ENCODE measurements at regions not wholly inside any gene's neighbourhood (a gene's known extent, or its start where the extent isn't known, plus 50 kb on each side); places are given as distances from the start of the nearest gene placed in this dataset.

- Mint-ChIP-seq H3K4me3 (no peak overlapping the region), H3K4me1 (no peaks in the 10 kb centered on the region), H3K36me3 (no peaks in the 10 kb centered on the region), H3K9me3 (peaks cover 0 to 3% (median 0%) of the 10 kb centered on the region in 7 donors), H3K27me3 (ENCODE audit: low read depth in 3 of 3) (peaks cover 0 to 2% (median 0%) of the 10 kb centered on the region in 3 donors), H3K27ac (peak overlapping the region in 1 of 7 donors; percentile 75)
- no peak for DNase-seq
- Histone ChIP-seq H3K4me1 (ENCODE audit: control insufficient read depth in 1 of 2, insufficient read depth in 2 of 2, low read length in 2 of 2) (no peaks in the 10 kb centered on the region), H2AFZ (ENCODE audit: insufficient read depth, low read depth, low read length, poor library complexity, severe bottlenecking) (no peak overlapping the region), H3K4me2 (replicated peaks; ENCODE audit: extremely low read depth, low read length, poor library complexity, severe bottlenecking) (no peak overlapping the region), H3K4me3 (replicated peaks in 1 of 3; ENCODE audit: low read depth in 2 of 3, low read length in 3 of 3) (no peak overlapping the region), H3K27me3 (ENCODE audit: control insufficient read depth in 2 of 2, insufficient read depth in 2 of 2, low read length in 2 of 2) (no peaks in the 10 kb centered on the region), H3K9me3 (replicated peaks in 1 of 2; ENCODE audit: control insufficient read depth in 1 of 2, insufficient read depth in 1 of 2, low read length in 2 of 2) (no peaks in the 10 kb centered on the region), H4K20me1 (ENCODE audit: insufficient read depth, low read length) (no peaks in the 10 kb centered on the region), H3K27ac (ENCODE audit: low read depth in 1 of 2, low read length in 2 of 2) (no peak overlapping the region), H3K79me2 (ENCODE audit: insufficient read depth, low read length) (no peaks in the 10 kb centered on the region), H3K36me3 (replicated peaks in 1 of 2; ENCODE audit: control insufficient read depth in 1 of 2, insufficient read depth in 2 of 2, low read length in 2 of 2) (no peaks in the 10 kb centered on the region), H3K9ac (ENCODE audit: insufficient read depth, low read length, poor library complexity, severe bottlenecking) (no peak overlapping the region)
- TF ChIP-seq, protein P1, sequence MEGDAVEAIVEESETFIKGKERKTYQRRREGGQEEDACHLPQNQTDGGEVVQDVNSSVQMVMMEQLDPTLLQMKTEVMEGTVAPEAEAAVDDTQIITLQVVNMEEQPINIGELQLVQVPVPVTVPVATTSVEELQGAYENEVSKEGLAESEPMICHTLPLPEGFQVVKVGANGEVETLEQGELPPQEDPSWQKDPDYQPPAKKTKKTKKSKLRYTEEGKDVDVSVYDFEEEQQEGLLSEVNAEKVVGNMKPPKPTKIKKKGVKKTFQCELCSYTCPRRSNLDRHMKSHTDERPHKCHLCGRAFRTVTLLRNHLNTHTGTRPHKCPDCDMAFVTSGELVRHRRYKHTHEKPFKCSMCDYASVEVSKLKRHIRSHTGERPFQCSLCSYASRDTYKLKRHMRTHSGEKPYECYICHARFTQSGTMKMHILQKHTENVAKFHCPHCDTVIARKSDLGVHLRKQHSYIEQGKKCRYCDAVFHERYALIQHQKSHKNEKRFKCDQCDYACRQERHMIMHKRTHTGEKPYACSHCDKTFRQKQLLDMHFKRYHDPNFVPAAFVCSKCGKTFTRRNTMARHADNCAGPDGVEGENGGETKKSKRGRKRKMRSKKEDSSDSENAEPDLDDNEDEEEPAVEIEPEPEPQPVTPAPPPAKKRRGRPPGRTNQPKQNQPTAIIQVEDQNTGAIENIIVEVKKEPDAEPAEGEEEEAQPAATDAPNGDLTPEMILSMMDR (IDR thresholded peaks at IDR 0.05): no peak
- intact Hi-C loops (cut with micrococcal nuclease): no loop called here
- 95% methylated on average over 4 of the region's 9 CpGs for WGBS (ENCODE audit: insufficient coverage)
Measured at GRCh38 chr4:181548873-181549575, 694.2 kb upstream of the TENM3 start.

DNA sequence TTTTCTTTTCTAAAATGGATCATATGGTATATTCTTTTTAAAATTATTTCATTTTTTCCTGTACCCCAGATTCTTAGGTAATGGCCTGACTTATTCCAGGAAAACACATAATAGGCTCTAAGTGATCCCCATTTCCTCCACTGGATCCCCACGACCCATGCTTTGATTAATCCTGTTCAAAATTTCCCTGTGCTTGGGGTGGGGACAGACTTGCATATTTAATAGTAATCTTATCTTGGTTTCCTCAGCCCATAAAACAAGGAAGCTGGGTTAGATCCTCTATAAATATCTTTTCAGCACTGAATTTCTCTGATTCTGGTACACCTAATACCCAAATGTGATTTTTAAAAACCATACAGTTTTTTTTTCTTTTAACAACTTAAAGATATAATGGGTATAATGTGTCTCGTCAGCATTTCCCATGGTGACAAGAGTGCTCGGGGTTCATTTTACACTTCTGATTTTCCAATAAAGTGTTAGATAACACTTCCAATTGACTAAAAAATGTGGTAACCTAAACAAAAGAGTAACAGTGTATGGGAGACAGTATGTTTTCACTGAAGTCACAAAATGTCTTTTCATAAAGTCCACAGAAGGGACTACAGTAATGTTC, 693.5 kb upstream of the TENM3 start:
- intact Hi-C loops (cut with micrococcal nuclease): no loop called here
- Mint-ChIP-seq H3K27ac (peak overlapping the region in 1 of 7 donors; percentile 75), H3K27me3 (ENCODE audit: low read depth in 3 of 3) (peaks cover 0 to 2% (median 0%) of the 10 kb centered on the region in 3 donors), H3K9me3 (peaks cover 0 to 3% (median 0%) of the 10 kb centered on the region in 7 donors), H3K36me3 (no peaks in the 10 kb centered on the region), H3K4me3 (no peak overlapping the region), H3K4me1 (no peaks in the 10 kb centered on the region)
- TF ChIP-seq, protein P1 (IDR thresholded peaks at IDR 0.05): no peak
- no peaks in the 10 kb centered on the region for H4K20me1 ChIP-seq (ENCODE audit: insufficient read depth, low read length)
- H3K4me3 ChIP-seq (replicated peaks in 1 of 3; ENCODE audit: low read depth in 2 of 3, low read length in 3 of 3): no peak overlapping the region
- H3K79me2 ChIP-seq (ENCODE audit: insufficient read depth, low read length): no peaks in the 10 kb centered on the region
- H3K9me3 ChIP-seq (replicated peaks in 1 of 2; ENCODE audit: control insufficient read depth in 1 of 2, insufficient read depth in 1 of 2, low read length in 2 of 2): no peaks in the 10 kb centered on the region
- WGBS (ENCODE audit: insufficient coverage): no CpG with 5 or more reads among the region's 3 CpGs
- no peak for DNase-seq
- H3K27me3 ChIP-seq (ENCODE audit: control insufficient read depth in 2 of 2, insufficient read depth in 2 of 2, low read length in 2 of 2): no peaks in the 10 kb centered on the region
- H3K9ac ChIP-seq (ENCODE audit: insufficient read depth, low read length, poor library complexity, severe bottlenecking): no peak overlapping the region
- no peaks in the 10 kb centered on the region for H3K36me3 ChIP-seq (replicated peaks in 1 of 2; ENCODE audit: control insufficient read depth in 1 of 2, insufficient read depth in 2 of 2, low read length in 2 of 2)
- no peak overlapping the region for H3K27ac ChIP-seq (ENCODE audit: low read depth in 1 of 2, low read length in 2 of 2)
- no peak overlapping the region for H3K4me2 ChIP-seq (replicated peaks; ENCODE audit: extremely low read depth, low read length, poor library complexity, severe bottlenecking)
- no peaks in the 10 kb centered on the region for H3K4me1 ChIP-seq (ENCODE audit: control insufficient read depth in 1 of 2, insufficient read depth in 2 of 2, low read length in 2 of 2)
- H2AFZ ChIP-seq (ENCODE audit: insufficient read depth, low read depth, low read length, poor library complexity, severe bottlenecking): no peak overlapping the region

Measured in CD14-positive monocyte (primary cell).